GM19025 (cell line): ENCODE measurements at regions not wholly inside any gene's neighbourhood (a gene's known extent, or its start where the extent isn't known, plus 50 kb on each side); places are given as distances from the start of the nearest gene placed in this dataset.
"Not testable (repeated sequence)": the region's sequence is repeated elsewhere in the genome, so short reads cannot be mapped to it uniquely, and the experiment has no call there.

Experiments used
- ATAC-seq: cut with Tn5 transposase; IDR thresholded peaks from one replicate; pipeline ENCODE4 v1.9.1; 2021; ENCODE audit warnings: mild to moderate bottlenecking, low read depth, moderate library complexity; ENCODE audit not compliant: unreplicated experiment

- no peak for ATAC-seq
Observed at GRCh38 chr9:29958469-29958868, 2385.2 kb upstream of the C9orf72 start.

GRCh38 chr9:29965834-29966233 is 2392.6 kb upstream of the C9orf72 start:
- ATAC-seq = no peak

GRCh38 chr9:29966247-29966646 is 2393.0 kb upstream of the C9orf72 start:
- ATAC-seq = no peak

GRCh38 chr9:29968831-29969230 is 2395.6 kb upstream of the C9orf72 start:
- ATAC-seq = no peak

- ATAC-seq = no peak
Observed at GRCh38 chr9:29969408-29969807, 2396.1 kb upstream of the C9orf72 start.

- ATAC-seq = no peak
Observed at GRCh38 chr9:29969856-29970647, 2396.8 kb upstream of the C9orf72 start.

GRCh38 chr9:29974197-29974596 is 2400.9 kb upstream of the C9orf72 start:
- no peak for ATAC-seq

- ATAC-seq = no peak
Observed at GRCh38 chr9:29976981-29977380, 2403.7 kb upstream of the C9orf72 start.

GRCh38 chr9:29981013-29981412 is 2403.4 kb upstream of the ACO1 start:
- ATAC-seq = no peak

GRCh38 chr9:29999645-30000044 is 2384.8 kb upstream of the ACO1 start:
- ATAC-seq = no peak

GRCh38 chr9:30010691-30011090 is 2373.8 kb upstream of the ACO1 start:
- no peak for ATAC-seq

- no peak for ATAC-seq
Observed at GRCh38 chr9:30012622-30013021, 2371.8 kb upstream of the ACO1 start.

- ATAC-seq = no peak
Observed at GRCh38 chr9:30015073-30015472, 2369.4 kb upstream of the ACO1 start.

- no peak for ATAC-seq
Observed at GRCh38 chr9:30020161-30020560, 2364.3 kb upstream of the ACO1 start.

- no peak for ATAC-seq
Observed at GRCh38 chr9:30035761-30036160, 2348.7 kb upstream of the ACO1 start.

GRCh38 chr9:30036558-30036957 is 2347.9 kb upstream of the ACO1 start:
- no peak for ATAC-seq

- no peak for ATAC-seq
Observed at GRCh38 chr9:30039712-30040111, 2344.7 kb upstream of the ACO1 start.

- ATAC-seq = no peak
Observed at GRCh38 chr9:30048396-30048795, 2336.0 kb upstream of the ACO1 start.

- ATAC-seq = no peak
Observed at GRCh38 chr9:30058463-30058862, 2326.0 kb upstream of the ACO1 start.

- no peak for ATAC-seq
Observed at GRCh38 chr9:30060976-30061375, 2323.5 kb upstream of the ACO1 start.

- no peak for ATAC-seq
Observed at GRCh38 chr9:30065888-30066287, 2318.6 kb upstream of the ACO1 start.

GRCh38 chr9:30069236-30069635 is 2315.2 kb upstream of the ACO1 start:
- not testable (repeated sequence) for ATAC-seq

- ATAC-seq = no peak
Observed at GRCh38 chr9:30075022-30075421, 2309.4 kb upstream of the ACO1 start.
